ENCODE measurements at regions not wholly inside any gene's neighbourhood (a gene's known extent, or its start where the extent isn't known, plus 50 kb on each side); places are given as distances from the start of the nearest gene placed in this dataset.

GRCh38 chr9:130775336-130775991 lies 59.6 kb upstream of the ABL1 start:
- TSS peak; percentile 39 for BruUV-seq (replicated peaks)
- CTCF ChIA-PET (ENCODE audit: unreplicated experiment): no interaction called here
- POLR2A ChIA-PET: interaction anchor here (0.7 kb wide), 1 partner anchor 40 kb away, joined by 3 read pairs; no protein-coding TSS in a partner anchor

GRCh38 chr9:130779153-130779855 lies 55.8 kb upstream of the ABL1 start:
- Histone ChIP-seq H2AFZ (ENCODE audit: low read length) (no peak overlapping the region), H3K9me2 (ENCODE audit: insufficient read depth, low read length) (no peaks in the 10 kb centered on the region), H3K4me3 (ENCODE audit: low read depth, low read length, poor library complexity, severe bottlenecking) (no peak overlapping the region), H3K4me1 (ENCODE audit: insufficient read depth, low read length, poor library complexity, severe bottlenecking) (peaks cover 5% of the 10 kb centered on the region), H3K9me3 (ENCODE audit: low read length) (no peaks in the 10 kb centered on the region), H3K4me2 (ENCODE audit: low read length) (no peak overlapping the region), H4K20me1 (ENCODE audit: insufficient read depth, low read length) (peaks cover 2% of the 10 kb centered on the region), H3K27ac (ENCODE audit: low read depth, low read length, poor library complexity, severe bottlenecking) (no peak overlapping the region), H3K79me2 (ENCODE audit: insufficient read depth, low read depth, low read length) (no peaks in the 10 kb centered on the region), H3K36me3 (ENCODE audit: insufficient read depth, low read length) (no peaks in the 10 kb centered on the region)
- intact Hi-C loops (cut with micrococcal nuclease; ENCODE audit: unreplicated experiment): no loop called here
- ChIA-PET POLR2A (no interaction called here), CTCF (ENCODE audit: unreplicated experiment) (no interaction called here)
- TF ChIP-seq CTCF (conservative IDR thresholded peaks at IDR 0.05; ENCODE audit: low read length): no peak
- no peak for TF ChIP-seq EZH2phosphoT487 (IDR thresholded peaks at IDR 0.05; ENCODE audit: borderline replicate concordance, low read depth, low read length)
- no peak for DNase-seq (ENCODE audit: low spot score)
- BruUV-seq (replicated peaks): no TSS peak

More at GRCh38 chr9:130775336-130775991, 59.6 kb upstream of the ABL1 start:
- TF ChIP-seq CTCF (conservative IDR thresholded peaks at IDR 0.05; ENCODE audit: low read length): no peak
- no peak for TF ChIP-seq EZH2phosphoT487 (IDR thresholded peaks at IDR 0.05; ENCODE audit: borderline replicate concordance, low read depth, low read length)
- no peak for DNase-seq (ENCODE audit: low spot score)
- Histone ChIP-seq H3K79me2 (ENCODE audit: insufficient read depth, low read depth, low read length) (no peaks in the 10 kb centered on the region), H3K4me2 (ENCODE audit: low read length) (no peak overlapping the region), H3K36me3 (ENCODE audit: insufficient read depth, low read length) (no peaks in the 10 kb centered on the region), H3K9me3 (ENCODE audit: low read length) (no peaks in the 10 kb centered on the region), H3K9me2 (ENCODE audit: insufficient read depth, low read length) (no peaks in the 10 kb centered on the region), H2AFZ (ENCODE audit: low read length) (no peak overlapping the region), H3K4me3 (ENCODE audit: low read depth, low read length, poor library complexity, severe bottlenecking) (no peak overlapping the region), H3K4me1 (ENCODE audit: insufficient read depth, low read length, poor library complexity, severe bottlenecking) (peaks cover 5% of the 10 kb centered on the region), H3K27ac (ENCODE audit: low read depth, low read length, poor library complexity, severe bottlenecking) (no peak overlapping the region), H4K20me1 (ENCODE audit: insufficient read depth, low read length) (peaks cover 16% of the 10 kb centered on the region)
- intact Hi-C loops (cut with micrococcal nuclease; ENCODE audit: unreplicated experiment): no loop called here

- intact Hi-C loops (cut with micrococcal nuclease; ENCODE audit: unreplicated experiment): no loop called here
- H3K4me2 ChIP-seq (ENCODE audit: low read length): no peak overlapping the region
- no peak overlapping the region for H3K27ac ChIP-seq (ENCODE audit: low read depth, low read length, poor library complexity, severe bottlenecking)
- no peaks in the 10 kb centered on the region for H3K4me1 ChIP-seq (ENCODE audit: insufficient read depth, low read length, poor library complexity, severe bottlenecking)
- no peak overlapping the region for H2AFZ ChIP-seq (ENCODE audit: low read length)
- no TSS peak for BruUV-seq (replicated peaks)
- no peak for TF ChIP-seq CTCF (conservative IDR thresholded peaks at IDR 0.05; ENCODE audit: low read length)
- TF ChIP-seq EZH2phosphoT487 (IDR thresholded peaks at IDR 0.05; ENCODE audit: borderline replicate concordance, low read depth, low read length): no peak
- no peak for DNase-seq (ENCODE audit: low spot score)
- no peaks in the 10 kb centered on the region; the same call in 1 of the 2 replicates for H4K20me1 ChIP-seq (ENCODE audit: insufficient read depth, low read length)
- ChIA-PET CTCF (ENCODE audit: unreplicated experiment) (no interaction called here), POLR2A (no interaction called here)
- no peak overlapping the region for H3K4me3 ChIP-seq (ENCODE audit: low read depth, low read length, poor library complexity, severe bottlenecking)
- H3K36me3 ChIP-seq (ENCODE audit: insufficient read depth, low read length): no peaks in the 10 kb centered on the region
- H3K9me2 ChIP-seq (ENCODE audit: insufficient read depth, low read length): no peaks in the 10 kb centered on the region
- no peaks in the 10 kb centered on the region for H3K9me3 ChIP-seq (ENCODE audit: low read length)
- H3K79me2 ChIP-seq (ENCODE audit: insufficient read depth, low read depth, low read length): no peaks in the 10 kb centered on the region
Observed at GRCh38 chr9:130780415-130780814, 54.6 kb upstream of the ABL1 start.

All from OCI-LY7 (cell line).